MM.1S (cell line): ENCODE measurements at regions not wholly inside any gene's neighbourhood (a gene's known extent, or its start where the extent isn't known, plus 50 kb on each side); places are given as distances from the start of the nearest gene placed in this dataset.

ENCODE experiments used
- DNase-seq: peaks from one replicate; pipeline ENCODE4 v3.0.0-alpha.2; 2015
- H2AFZ ChIP-seq: fragments of 300-600 bp; sonication (generic); 2 replicates; pipeline ENCODE4 v1.6.0; 2016; ENCODE audit warnings: antibody characterized with exemption, low read length
- H3F3A ChIP-seq: fragments of 300-600 bp; sonication (generic); 2 replicates; pipeline ENCODE4 v1.6.1; 2016; ENCODE audit warnings: mild to moderate bottlenecking, antibody characterized with exemption, low read length, moderate library complexity, mixed read lengths; ENCODE audit not compliant: insufficient read depth
- H3K27ac ChIP-seq: fragments of 300-600 bp; sonication (generic); 2 replicates; pipeline ENCODE4 v1.5.1; 2016; ENCODE audit warnings: mild to moderate bottlenecking, low read length
- H3K27me3 ChIP-seq: fragments of 300-600 bp; sonication (generic); replicated peaks from 2 replicates; pipeline ENCODE4 v1.6.0; 2016; ENCODE audit warnings: low read length; ENCODE audit not compliant: insufficient read depth
- H3K36me3 ChIP-seq: fragments of 300-600 bp; sonication (generic); replicated peaks from 2 replicates; pipeline ENCODE4 v1.6.1; 2016; ENCODE audit warnings: mild to moderate bottlenecking, low read length, mixed read lengths; ENCODE audit not compliant: insufficient read depth
- H3K4me1 ChIP-seq: fragments of 300-600 bp; sonication (generic); 2 replicates; pipeline ENCODE4 v1.6.1; 2016; ENCODE audit warnings: low read length, mixed read lengths
- H3K4me2 ChIP-seq: fragments of 300-600 bp; sonication (generic); 2 replicates; pipeline ENCODE4 v1.6.0; 2016; ENCODE audit warnings: low read depth, low read length
- H3K4me3 ChIP-seq: fragments of 300-600 bp; sonication (generic); 2 replicates; pipeline ENCODE4 v1.5.1; 2016; ENCODE audit warnings: low read length, mixed read lengths
- H3K79me2 ChIP-seq: fragments of 300-600 bp; sonication (generic); 2 replicates; pipeline ENCODE4 v1.6.1; 2016; ENCODE audit warnings: mixed run types, low read length, mixed read lengths
- H3K9ac ChIP-seq: fragments of 300-600 bp; sonication (generic); 2 replicates; pipeline ENCODE4 v1.6.1; 2016; ENCODE audit warnings: low read length, mixed read lengths
- H3K9me2 ChIP-seq: fragments of 300-600 bp; sonication (generic); replicated peaks from 2 replicates; pipeline ENCODE4 v1.6.1; 2016; ENCODE audit warnings: mild to moderate bottlenecking, low read length, mixed read lengths; ENCODE audit not compliant: insufficient read depth
- H3K9me3 ChIP-seq: fragments of 300-600 bp; sonication (generic); replicated peaks from 2 replicates; pipeline ENCODE4 v1.6.1; 2016; ENCODE audit warnings: mild to moderate bottlenecking, low read length, mixed read lengths; ENCODE audit not compliant: insufficient read depth
- H4K20me1 ChIP-seq: fragments of 300-600 bp; sonication (generic); 2 replicates; pipeline ENCODE4 v1.6.1; 2016; ENCODE audit warnings: mild to moderate bottlenecking, low read length, moderate library complexity, mixed read lengths; ENCODE audit not compliant: insufficient read depth
- EZH2 ChIP-seq: fragments of 300-600 bp; sonication (generic); optimal IDR thresholded peaks from 2 replicates; pipeline ENCODE3; 2017; ENCODE audit warnings: low read depth, mild to moderate bottlenecking, antibody characterized with exemption, low read length, mixed read lengths
- EZH2phosphoT487 ChIP-seq: fragments of 300-600 bp; sonication (generic); IDR thresholded peaks from 2 replicates; pipeline ENCODE4 v1.6.1; 2018; ENCODE audit warnings: antibody characterized with exemption, low read length
- TF ChIP-seq, protein P1 (sequence below): fragments of 300-600 bp; sonication (generic); IDR thresholded peaks from 2 replicates; pipeline ENCODE4 v1.5.1; 2016; ENCODE audit warnings: antibody characterized with exemption, low read length, mixed read lengths

DNA sequence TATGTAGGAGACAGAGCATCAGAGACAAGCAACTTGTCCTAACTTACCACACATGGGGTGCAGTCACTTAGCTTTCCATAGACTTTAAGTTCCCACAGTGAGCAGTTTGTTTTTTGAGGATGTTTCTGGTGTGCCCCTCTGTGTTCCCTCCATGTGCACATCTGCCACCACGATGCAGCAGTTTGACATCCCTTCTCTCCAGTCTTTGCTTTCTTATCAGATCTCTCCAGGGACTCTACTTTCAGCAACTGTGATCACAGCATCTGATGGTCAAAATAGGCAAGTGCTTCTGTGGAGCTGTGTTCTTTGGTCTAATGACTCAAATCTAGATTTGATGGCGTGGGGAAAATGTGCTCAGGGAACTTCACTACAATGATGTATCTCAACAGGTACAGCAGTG is 96.5 kb upstream of the NAMPT start:
- no peak for TF ChIP-seq EZH2
- no peak for TF ChIP-seq EZH2phosphoT487
- TF ChIP-seq, protein P1, sequence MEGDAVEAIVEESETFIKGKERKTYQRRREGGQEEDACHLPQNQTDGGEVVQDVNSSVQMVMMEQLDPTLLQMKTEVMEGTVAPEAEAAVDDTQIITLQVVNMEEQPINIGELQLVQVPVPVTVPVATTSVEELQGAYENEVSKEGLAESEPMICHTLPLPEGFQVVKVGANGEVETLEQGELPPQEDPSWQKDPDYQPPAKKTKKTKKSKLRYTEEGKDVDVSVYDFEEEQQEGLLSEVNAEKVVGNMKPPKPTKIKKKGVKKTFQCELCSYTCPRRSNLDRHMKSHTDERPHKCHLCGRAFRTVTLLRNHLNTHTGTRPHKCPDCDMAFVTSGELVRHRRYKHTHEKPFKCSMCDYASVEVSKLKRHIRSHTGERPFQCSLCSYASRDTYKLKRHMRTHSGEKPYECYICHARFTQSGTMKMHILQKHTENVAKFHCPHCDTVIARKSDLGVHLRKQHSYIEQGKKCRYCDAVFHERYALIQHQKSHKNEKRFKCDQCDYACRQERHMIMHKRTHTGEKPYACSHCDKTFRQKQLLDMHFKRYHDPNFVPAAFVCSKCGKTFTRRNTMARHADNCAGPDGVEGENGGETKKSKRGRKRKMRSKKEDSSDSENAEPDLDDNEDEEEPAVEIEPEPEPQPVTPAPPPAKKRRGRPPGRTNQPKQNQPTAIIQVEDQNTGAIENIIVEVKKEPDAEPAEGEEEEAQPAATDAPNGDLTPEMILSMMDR: no peak
- no peaks in the 10 kb centered on the region for H3K79me2 ChIP-seq
- no peaks in the 10 kb centered on the region for H3K9me3 ChIP-seq
- no peak for DNase-seq
- no peaks in the 10 kb centered on the region for H4K20me1 ChIP-seq
- no peak overlapping the region for H3K4me2 ChIP-seq
- H3K9me2 ChIP-seq: no peaks in the 10 kb centered on the region
- H3K36me3 ChIP-seq: no peaks in the 10 kb centered on the region
- no peaks in the 10 kb centered on the region for H3K27me3 ChIP-seq
- no peak overlapping the region for H3K4me3 ChIP-seq
- H3K4me1 ChIP-seq: no peaks in the 10 kb centered on the region
- H3F3A ChIP-seq: no peaks in the 10 kb centered on the region
- no peak overlapping the region for H2AFZ ChIP-seq
- H3K9ac ChIP-seq: no peak overlapping the region
- H3K27ac ChIP-seq: no peak overlapping the region

DNA sequence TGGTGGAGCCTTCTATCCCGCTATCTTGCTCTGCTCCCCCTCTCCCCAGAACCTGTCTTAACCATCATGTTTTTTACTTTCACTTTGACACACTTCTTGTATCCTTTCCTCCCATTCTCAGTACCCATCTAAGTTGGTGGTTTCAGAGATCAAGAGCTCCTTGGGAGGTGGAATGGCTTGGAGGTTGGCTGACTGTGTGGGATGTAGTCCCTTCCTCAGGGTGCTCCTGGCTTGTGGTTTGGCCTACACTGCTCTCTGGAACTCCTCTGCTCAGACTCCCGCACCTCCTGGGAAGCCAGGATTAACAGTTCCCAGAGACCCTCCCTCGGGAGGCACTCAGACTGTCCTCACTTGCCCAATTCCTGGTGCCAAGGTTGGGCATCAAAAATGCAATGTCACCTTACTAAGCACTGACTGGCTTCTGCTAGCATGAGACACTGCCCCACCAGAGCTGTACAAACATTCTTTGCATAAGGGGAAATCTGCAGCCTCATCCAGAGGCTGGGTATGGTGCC is 93.1 kb upstream of the NAMPT start:
- Histone ChIP-seq H3K9ac (no peak overlapping the region), H3K4me3 (no peak overlapping the region), H3K9me2 (no peaks in the 10 kb centered on the region), H3K27me3 (no peaks in the 10 kb centered on the region), H3F3A (no peaks in the 10 kb centered on the region), H4K20me1 (no peaks in the 10 kb centered on the region), H3K27ac (no peak overlapping the region), H3K36me3 (no peaks in the 10 kb centered on the region), H3K4me1 (no peaks in the 10 kb centered on the region), H3K9me3 (no peaks in the 10 kb centered on the region), H2AFZ (no peak overlapping the region), H3K4me2 (peak overlapping the region; percentile 30; the same call in 1 of the 2 replicates), H3K79me2 (no peaks in the 10 kb centered on the region)
- TF ChIP-seq EZH2 (no peak), EZH2phosphoT487 (no peak)
- TF ChIP-seq, protein P1: no peak
- DNase-seq: peak; percentile 19

GRCh38 chr7:106376026-106376799 is 91.4 kb upstream of the NAMPT start:
- H3K9ac ChIP-seq: no peak overlapping the region

More at GRCh38 chr7:106376026-106376799, 91.4 kb upstream of the NAMPT start:
- Histone ChIP-seq H3K4me2 (no peak overlapping the region), H3K27ac (no peak overlapping the region), H3K36me3 (no peaks in the 10 kb centered on the region), H3K9me2 (no peaks in the 10 kb centered on the region), H3K79me2 (no peaks in the 10 kb centered on the region), H3K4me3 (no peak overlapping the region), H4K20me1 (no peaks in the 10 kb centered on the region), H2AFZ (no peak overlapping the region), H3K27me3 (no peaks in the 10 kb centered on the region), H3K9me3 (no peaks in the 10 kb centered on the region), H3F3A (no peaks in the 10 kb centered on the region), H3K4me1 (no peaks in the 10 kb centered on the region)
- DNase-seq: no peak
- TF ChIP-seq EZH2 (no peak), EZH2phosphoT487 (no peak)
- TF ChIP-seq, protein P1: no peak
